ENCODE measurements at regions not wholly inside any gene's neighbourhood (a gene's known extent, or its start where the extent isn't known, plus 50 kb on each side); places are given as distances from the start of the nearest gene placed in this dataset.
"Not testable (repeated sequence)": the region's sequence is repeated elsewhere in the genome, so short reads cannot be mapped to it uniquely, and the experiment has no call there.

GRCh38 chr16:65845466-65846209 lies 520.9 kb upstream of the CDH5 start:
- no peak for DNase-seq (ENCODE audit: low read depth in 2 of 2)

- DNase-seq (ENCODE audit: low read depth in 2 of 2): no peak
Measured at GRCh38 chr16:65843941-65844340, 522.5 kb upstream of the CDH5 start.

- DNase-seq (ENCODE audit: low read depth in 2 of 2): no peak
Measured at GRCh38 chr16:65842067-65842466, 524.4 kb upstream of the CDH5 start.

GRCh38 chr16:65838001-65838400 lies 528.5 kb upstream of the CDH5 start:
- no peak for DNase-seq (ENCODE audit: low read depth in 2 of 2)

- no peak for DNase-seq (ENCODE audit: low read depth in 2 of 2)
Measured at GRCh38 chr16:65837464-65837863, 529.0 kb upstream of the CDH5 start.

GRCh38 chr16:65834688-65835087 lies 531.8 kb upstream of the CDH5 start:
- no peak for DNase-seq (ENCODE audit: low read depth in 2 of 2)

GRCh38 chr16:65833171-65833871 lies 533.2 kb upstream of the CDH5 start:
- no peak for DNase-seq (ENCODE audit: low read depth in 2 of 2)

GRCh38 chr16:65832679-65833078 lies 533.8 kb upstream of the CDH5 start:
- DNase-seq (ENCODE audit: low read depth in 2 of 2): no peak

GRCh38 chr16:65831903-65832666 lies 534.4 kb upstream of the CDH5 start:
- no peak for DNase-seq (ENCODE audit: low read depth in 2 of 2)

- no peak for DNase-seq (ENCODE audit: low read depth in 2 of 2)
Measured at GRCh38 chr16:65829076-65829475, 537.4 kb upstream of the CDH5 start.

- no peak for DNase-seq (ENCODE audit: low read depth in 2 of 2)
Measured at GRCh38 chr16:65828296-65828695, 538.2 kb upstream of the CDH5 start.

GRCh38 chr16:65827231-65827630 lies 539.3 kb upstream of the CDH5 start:
- no peak for DNase-seq (ENCODE audit: low read depth in 2 of 2)

- no peak for DNase-seq (ENCODE audit: low read depth in 2 of 2)
Measured at GRCh38 chr16:65825191-65825856, 541.2 kb upstream of the CDH5 start.

GRCh38 chr16:65822148-65822547 lies 544.3 kb upstream of the CDH5 start:
- no peak for DNase-seq (ENCODE audit: low read depth in 2 of 2)

GRCh38 chr16:65819136-65819898 lies 547.2 kb upstream of the CDH5 start:
- no peak for DNase-seq (ENCODE audit: low read depth in 2 of 2)

GRCh38 chr16:65817799-65818198 lies 548.7 kb upstream of the CDH5 start:
- DNase-seq (ENCODE audit: low read depth in 2 of 2): no peak

GRCh38 chr16:65817066-65817465 lies 549.4 kb upstream of the CDH5 start:
- DNase-seq (ENCODE audit: low read depth in 2 of 2): no peak

GRCh38 chr16:65816556-65816955 lies 549.9 kb upstream of the CDH5 start:
- no peak for DNase-seq (ENCODE audit: low read depth in 2 of 2)

- no peak for DNase-seq (ENCODE audit: low read depth in 2 of 2)
Measured at GRCh38 chr16:65815707-65816106, 550.8 kb upstream of the CDH5 start.

- DNase-seq (ENCODE audit: low read depth in 2 of 2): not testable (repeated sequence)
Measured at GRCh38 chr16:65813879-65814278, 552.6 kb upstream of the CDH5 start.

GRCh38 chr16:65809627-65810026 lies 556.9 kb upstream of the CDH5 start:
- no peak for DNase-seq (ENCODE audit: low read depth in 2 of 2)

Data from stimulated activated CD8-positive, alpha-beta memory T cell treated with anti-CD3 and anti-CD28 coated beads, Interleukin-15, amount 100 ng/mL, for 48 hours (primary cell).